GM04504 (cell line): ENCODE measurements at regions not wholly inside any gene's neighbourhood (a gene's known extent, or its start where the extent isn't known, plus 50 kb on each side); places are given as distances from the start of the nearest gene placed in this dataset.
A peak's percentile ranks its signal among the peaks of the same experiment; 100 is the strongest.

ENCODE experiments used
- DNase-seq: peaks from one replicate; pipeline ENCODE4 v3.0.0-alpha.2; 2012; ENCODE audit warnings: low read depth

- DNase-seq: no peak
Observed at GRCh38 chr6:11633741-11634509, 96.4 kb downstream of the TMEM170B start.

GRCh38 chr6:11634948-11635347, 97.4 kb downstream of the TMEM170B start:
- DNase-seq: no peak

GRCh38 chr6:11636121-11636520, 98.6 kb downstream of the TMEM170B start:
- no peak for DNase-seq

GRCh38 chr6:11637266-11637665, 99.7 kb downstream of the TMEM170B start:
- DNase-seq: no peak

GRCh38 chr6:11639376-11640235, 102.1 kb downstream of the TMEM170B start:
- DNase-seq: no peak

- DNase-seq: no peak
Observed at GRCh38 chr6:11640486-11640885, 102.9 kb downstream of the TMEM170B start.

GRCh38 chr6:11644071-11644470, 106.5 kb downstream of the TMEM170B start:
- no peak for DNase-seq

GRCh38 chr6:11644601-11645000, 107.1 kb downstream of the TMEM170B start:
- no peak for DNase-seq

GRCh38 chr6:11645016-11645415, 107.5 kb downstream of the TMEM170B start:
- DNase-seq: no peak

GRCh38 chr6:11648436-11648775, 110.9 kb downstream of the TMEM170B start:
- DNase-seq: no peak

GRCh38 chr6:11648889-11649288, 111.3 kb downstream of the TMEM170B start:
- no peak for DNase-seq

- DNase-seq: no peak
Observed at GRCh38 chr6:11650025-11650696, 112.6 kb downstream of the TMEM170B start.

GRCh38 chr6:11650711-11651110, 113.2 kb downstream of the TMEM170B start:
- DNase-seq: no peak

- peak; percentile 79 for DNase-seq
Observed at GRCh38 chr6:11653028-11653583, 115.6 kb downstream of the TMEM170B start.

- DNase-seq: no peak
Observed at GRCh38 chr6:11654876-11655275, 117.3 kb downstream of the TMEM170B start.

- no peak for DNase-seq
Observed at GRCh38 chr6:11656491-11656890, 118.9 kb downstream of the TMEM170B start.

GRCh38 chr6:11659757-11660156, 118.8 kb downstream of the ADTRP start:
- no peak for DNase-seq

- no peak for DNase-seq
Observed at GRCh38 chr6:11662323-11662722, 116.3 kb downstream of the ADTRP start.

- no peak for DNase-seq
Observed at GRCh38 chr6:11663519-11663918, 115.1 kb downstream of the ADTRP start.
